ENCODE measurements at regions not wholly inside any gene's neighbourhood (a gene's known extent, or its start where the extent isn't known, plus 50 kb on each side); places are given as distances from the start of the nearest gene placed in this dataset.

DNA sequence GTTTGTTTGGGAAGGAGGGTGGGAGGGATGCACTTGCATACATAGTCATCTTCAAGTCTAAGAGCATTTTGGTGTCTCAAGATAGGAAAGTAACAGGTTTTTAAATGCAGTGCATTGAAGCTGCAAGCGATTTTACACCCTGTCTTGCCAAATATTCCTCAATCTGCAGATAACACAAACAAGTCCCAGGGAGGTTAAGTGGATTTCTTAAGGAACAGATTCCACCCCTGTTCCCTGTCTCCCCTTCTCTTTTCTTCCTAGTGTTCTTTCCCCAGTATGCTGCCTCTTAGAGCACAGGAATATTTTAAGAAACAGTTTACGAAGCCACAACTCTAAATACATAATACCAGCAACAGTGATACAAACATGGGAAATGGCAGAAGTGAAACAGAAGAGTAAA lies 389.9 kb downstream of the PLPP3 start:
- no peak for DNase-seq (ENCODE audit: low read depth)

- no peak for DNase-seq (ENCODE audit: low read depth)
Observed at GRCh38 chr1:56188855-56189254, 390.5 kb downstream of the PLPP3 start.

DNA sequence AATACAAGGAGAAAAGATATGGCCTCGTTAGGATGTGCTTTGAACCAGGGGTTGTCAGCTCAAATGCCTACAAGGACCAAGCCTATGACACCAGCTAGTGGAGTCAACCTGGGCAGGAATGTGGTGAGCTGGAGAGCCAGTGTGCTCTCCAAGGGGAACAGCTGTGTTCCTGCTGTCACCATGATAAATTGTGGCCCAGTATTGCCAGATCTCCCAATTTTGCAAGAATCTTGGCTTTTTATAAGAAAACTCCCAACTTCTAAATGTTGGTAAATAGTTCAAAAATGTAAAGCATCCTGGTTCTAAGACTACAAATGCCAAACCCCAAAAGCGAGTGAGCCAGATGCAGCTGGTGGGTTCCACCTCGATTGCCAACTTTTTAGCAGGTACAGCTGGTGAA lies 391.1 kb downstream of the PLPP3 start:
- DNase-seq (ENCODE audit: low read depth) = no peak

DNA sequence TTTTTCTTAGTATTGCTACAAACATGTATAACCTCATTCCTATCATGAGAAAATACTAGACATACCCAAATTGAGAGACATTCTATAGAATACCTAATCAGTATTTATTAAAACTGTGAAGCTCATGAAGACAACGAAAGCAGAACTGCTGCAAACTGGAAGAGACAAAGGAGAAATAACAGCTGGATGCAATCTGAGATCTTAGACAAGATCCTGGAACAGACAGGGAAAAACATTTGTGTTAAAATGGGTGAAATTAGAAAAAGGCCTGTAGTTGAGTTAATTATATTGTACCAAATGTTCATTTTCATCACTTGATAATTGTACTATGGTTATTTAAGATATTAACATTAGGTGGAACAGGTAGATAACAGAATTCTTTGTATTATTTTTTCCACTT lies 392.0 kb downstream of the PLPP3 start:
- DNase-seq (ENCODE audit: low read depth) = no peak

DNA sequence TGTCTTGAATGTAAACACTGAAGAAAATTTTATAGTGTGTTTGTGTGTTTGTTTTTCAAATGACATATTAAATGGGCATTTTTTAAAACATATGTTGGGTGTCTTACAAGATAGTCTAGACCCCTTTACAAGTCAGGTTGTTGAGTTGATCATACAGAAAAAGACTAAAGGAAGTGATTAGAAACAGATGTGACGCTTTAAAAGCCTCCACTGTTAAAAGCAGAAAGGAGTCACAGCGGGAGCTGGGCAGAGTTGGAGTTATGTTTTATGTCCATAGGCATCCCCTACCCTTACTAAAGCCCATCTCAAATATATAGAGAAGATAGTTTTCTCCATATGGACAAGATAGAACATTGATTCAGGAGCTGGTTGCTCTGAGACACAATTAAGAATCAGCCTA lies 393.9 kb downstream of the PLPP3 start:
- no peak for DNase-seq (ENCODE audit: low read depth)

DNA sequence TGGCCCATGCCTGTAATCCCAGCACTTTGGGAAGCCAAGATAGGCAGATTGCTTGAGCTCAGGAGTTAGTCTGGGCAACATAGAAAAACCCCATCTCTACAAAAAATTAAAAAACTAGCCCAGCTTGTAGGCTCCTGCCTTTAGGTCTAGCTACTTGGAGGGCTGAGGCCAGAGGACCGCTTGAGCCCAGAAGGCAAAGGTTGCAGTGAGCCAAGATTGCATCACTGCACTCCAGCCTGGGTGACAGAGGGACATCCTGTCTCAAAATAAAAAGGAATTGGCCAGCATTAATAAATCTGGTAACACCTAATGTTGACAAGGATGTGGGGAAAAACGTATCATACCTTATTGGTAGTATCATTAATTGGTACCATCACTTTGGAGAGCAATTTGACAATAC lies 396.2 kb downstream of the PLPP3 start:
- no peak for DNase-seq (ENCODE audit: low read depth)

GRCh38 chr1:56180520-56181190 lies 398.7 kb downstream of the PLPP3 start:
- no peak for DNase-seq (ENCODE audit: low read depth)

DNA sequence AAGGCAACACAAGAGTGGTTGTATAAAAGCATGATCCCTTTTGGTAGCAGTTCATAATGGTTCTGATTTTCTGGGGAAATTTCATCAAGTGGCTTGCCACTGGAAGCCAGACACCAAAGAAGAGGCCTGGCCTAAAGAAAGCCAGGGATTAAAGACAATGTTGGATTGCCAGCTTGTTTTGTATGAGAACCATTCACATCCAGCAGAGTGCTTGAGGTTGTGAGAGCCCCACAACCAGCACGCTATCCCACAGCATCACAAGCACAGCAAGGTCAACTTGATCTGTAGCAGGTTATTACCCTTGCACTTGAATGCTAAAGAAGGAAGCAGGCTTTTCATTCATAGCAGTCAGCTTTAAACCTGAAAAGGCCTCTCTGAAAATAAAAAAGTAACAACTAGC lies 399.8 kb downstream of the PLPP3 start:
- no peak for DNase-seq (ENCODE audit: low read depth)

- no peak for DNase-seq (ENCODE audit: low read depth)
Observed at GRCh38 chr1:56175211-56175610, 404.2 kb downstream of the PLPP3 start.

- no peak for DNase-seq (ENCODE audit: low read depth)
Observed at GRCh38 chr1:56174176-56174885, 405.0 kb downstream of the PLPP3 start.

- no peak for DNase-seq (ENCODE audit: low read depth)
Observed at GRCh38 chr1:56173736-56174135, 405.6 kb downstream of the PLPP3 start.

GRCh38 chr1:56171670-56172069 lies 407.7 kb downstream of the PLPP3 start:
- DNase-seq (ENCODE audit: low read depth) = no peak

GRCh38 chr1:56170784-56171320 lies 408.5 kb downstream of the PLPP3 start:
- DNase-seq (ENCODE audit: low read depth) = no peak

DNA sequence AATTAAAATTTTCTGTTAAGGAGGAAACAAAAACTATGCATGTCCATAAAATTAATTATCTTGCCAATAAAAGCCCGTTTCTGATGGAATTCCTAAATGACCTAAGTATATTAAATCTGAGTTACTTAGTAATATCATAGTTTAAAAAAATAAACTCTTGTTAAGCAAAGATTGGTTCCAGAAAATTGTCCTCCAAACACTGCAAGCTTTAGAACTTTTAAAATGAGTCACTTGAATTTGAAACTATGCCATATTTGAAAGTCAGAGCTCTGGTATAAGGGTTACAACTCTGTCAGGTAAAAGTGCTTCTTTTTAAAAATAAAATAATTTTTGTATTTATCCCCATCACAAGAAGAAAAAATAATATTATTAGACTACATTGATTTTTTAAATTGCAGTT lies 409.5 kb downstream of the PLPP3 start:
- no peak for DNase-seq (ENCODE audit: low read depth)

DNA sequence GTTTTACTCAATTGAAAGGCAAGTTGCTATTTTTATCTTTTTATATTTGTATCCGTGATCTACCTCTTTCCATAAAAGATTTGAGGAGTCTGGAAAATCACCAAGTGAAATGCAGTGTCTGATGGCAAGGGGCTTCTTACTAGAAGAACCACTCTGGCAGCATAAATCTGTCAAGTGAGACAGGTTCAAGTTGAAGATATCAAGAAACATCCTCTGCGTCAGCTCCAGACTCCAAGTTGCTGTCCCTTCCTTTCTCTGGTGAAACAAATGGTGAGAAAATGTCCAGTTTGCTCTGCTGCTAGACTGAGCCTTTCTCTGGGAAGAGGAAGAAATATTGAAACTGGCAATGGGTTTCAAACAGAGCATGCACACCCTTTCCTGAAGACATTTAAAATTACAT lies 411.2 kb downstream of the PLPP3 start:
- DNase-seq (ENCODE audit: low read depth) = no peak

DNA sequence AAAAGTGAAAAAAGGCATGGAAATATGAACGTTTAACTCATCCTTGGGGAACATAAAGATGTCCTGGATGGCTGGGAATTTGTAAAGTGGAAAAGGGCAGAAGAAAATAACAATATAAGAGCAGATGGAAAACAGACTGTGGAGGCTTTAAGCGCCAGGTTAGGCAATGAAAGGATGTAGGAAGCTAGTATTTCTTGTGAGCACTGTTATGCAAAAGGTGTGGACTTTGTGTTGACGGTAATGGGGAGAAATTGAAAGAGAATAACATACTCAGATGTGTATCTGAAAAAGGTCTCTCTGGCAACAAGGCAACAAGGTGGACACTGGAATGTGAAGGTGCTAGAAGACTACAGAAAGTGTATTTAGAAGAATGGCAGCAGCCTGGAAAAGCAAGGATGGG lies 411.8 kb downstream of the PLPP3 start:
- DNase-seq (ENCODE audit: low read depth) = no peak

DNA sequence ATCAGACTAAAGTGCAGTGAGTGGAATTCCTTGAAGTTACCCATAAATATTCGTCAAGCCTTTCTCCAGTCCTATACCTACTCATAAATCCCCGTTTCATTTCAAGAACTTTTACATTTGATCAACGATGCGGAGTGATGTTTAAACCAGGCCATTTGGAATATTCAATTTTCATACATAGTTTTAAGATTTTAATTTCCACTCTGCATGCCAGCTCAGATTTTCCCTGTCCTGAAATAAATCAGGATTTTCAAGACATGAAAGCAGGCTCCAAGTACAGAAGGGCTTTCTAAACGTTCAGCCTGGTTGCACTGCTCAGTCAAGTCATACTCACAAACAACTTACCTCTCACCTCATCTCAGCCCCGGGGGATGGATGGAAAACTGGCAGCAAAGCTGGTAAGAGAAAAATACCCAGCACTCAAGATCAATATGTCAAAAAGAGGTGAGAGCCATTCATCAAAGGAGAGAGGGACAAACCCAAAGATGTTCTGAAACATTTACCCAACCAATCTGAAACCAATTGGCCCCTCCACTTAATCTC lies 418.5 kb downstream of the PLPP3 start:
- no peak for DNase-seq (ENCODE audit: low read depth)

GRCh38 chr1:56156971-56157876 lies 422.1 kb downstream of the PLPP3 start:
- DNase-seq (ENCODE audit: low read depth) = no peak

- no peak for DNase-seq (ENCODE audit: low read depth)
Observed at GRCh38 chr1:56153276-56153675, 426.1 kb downstream of the PLPP3 start.

DNA sequence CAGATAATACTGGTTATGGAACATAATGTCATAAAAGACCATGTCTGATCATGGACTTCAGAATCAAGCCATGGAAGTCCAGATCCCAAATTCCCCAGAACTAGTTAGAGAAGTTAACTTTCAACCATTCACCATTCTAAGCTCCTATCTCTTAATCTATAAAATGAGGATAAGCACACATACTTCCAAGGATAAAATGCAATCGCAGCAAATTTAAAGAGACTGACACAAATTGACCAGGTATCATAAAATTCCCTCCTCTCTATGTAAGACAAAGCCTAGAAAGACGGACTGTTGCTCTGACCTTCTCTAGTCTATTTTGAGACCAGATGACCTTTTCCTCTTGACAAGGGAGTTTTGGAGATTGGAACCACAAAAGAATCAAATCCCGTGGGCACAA lies 426.7 kb downstream of the PLPP3 start:
- no peak for DNase-seq (ENCODE audit: low read depth)

- no peak for DNase-seq (ENCODE audit: low read depth)
Observed at GRCh38 chr1:56151402-56151801, 428.0 kb downstream of the PLPP3 start.

- DNase-seq (ENCODE audit: low read depth) = no peak
Observed at GRCh38 chr1:56150441-56151215, 428.7 kb downstream of the PLPP3 start.
